OCI-LY1 (cell line): ENCODE measurements at regions not wholly inside any gene's neighbourhood (a gene's known extent, or its start where the extent isn't known, plus 50 kb on each side); places are given as distances from the start of the nearest gene placed in this dataset.

Experiments used
- EZH2 ChIP-seq: fragments of 200-600 bp; sonication (generic), shearing (Covaris generic); IDR thresholded peaks from 2 replicates; pipeline ENCODE4 v1.8.0; 2017; ENCODE audit warnings: borderline replicate concordance, mixed run types, mild to moderate bottlenecking, antibody characterized with exemption, low read length, moderate library complexity, mixed read lengths
- TF ChIP-seq, protein P1 (sequence below): fragments of 200-600 bp; sonication (generic), shearing (Covaris generic); IDR thresholded peaks from 2 replicates; pipeline ENCODE4 v1.5.1; 2017; ENCODE audit warnings: mild to moderate bottlenecking, antibody characterized with exemption, low read length, moderate library complexity, mixed read lengths

DNA sequence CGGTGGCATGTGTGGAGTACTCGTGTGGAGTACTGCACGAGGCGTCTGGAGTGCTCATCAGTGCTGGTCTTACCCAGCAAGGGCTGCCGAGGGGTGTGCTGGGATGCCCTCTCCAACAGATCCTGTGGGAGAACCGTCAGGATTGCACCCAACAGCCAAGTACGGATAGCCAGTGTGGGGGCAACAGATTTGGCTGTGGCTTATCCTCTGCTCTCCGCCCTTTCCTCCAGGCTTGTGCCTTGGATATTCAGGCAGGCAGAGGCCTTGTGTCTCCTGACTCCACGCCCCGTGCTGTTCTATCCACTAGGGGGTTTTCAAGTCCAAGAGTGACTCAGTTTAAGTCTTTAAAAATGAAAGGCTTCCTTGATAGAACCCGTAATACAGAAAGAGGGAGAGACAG, 321.0 kb upstream of the HS6ST1 start:
- TF ChIP-seq, protein P1, sequence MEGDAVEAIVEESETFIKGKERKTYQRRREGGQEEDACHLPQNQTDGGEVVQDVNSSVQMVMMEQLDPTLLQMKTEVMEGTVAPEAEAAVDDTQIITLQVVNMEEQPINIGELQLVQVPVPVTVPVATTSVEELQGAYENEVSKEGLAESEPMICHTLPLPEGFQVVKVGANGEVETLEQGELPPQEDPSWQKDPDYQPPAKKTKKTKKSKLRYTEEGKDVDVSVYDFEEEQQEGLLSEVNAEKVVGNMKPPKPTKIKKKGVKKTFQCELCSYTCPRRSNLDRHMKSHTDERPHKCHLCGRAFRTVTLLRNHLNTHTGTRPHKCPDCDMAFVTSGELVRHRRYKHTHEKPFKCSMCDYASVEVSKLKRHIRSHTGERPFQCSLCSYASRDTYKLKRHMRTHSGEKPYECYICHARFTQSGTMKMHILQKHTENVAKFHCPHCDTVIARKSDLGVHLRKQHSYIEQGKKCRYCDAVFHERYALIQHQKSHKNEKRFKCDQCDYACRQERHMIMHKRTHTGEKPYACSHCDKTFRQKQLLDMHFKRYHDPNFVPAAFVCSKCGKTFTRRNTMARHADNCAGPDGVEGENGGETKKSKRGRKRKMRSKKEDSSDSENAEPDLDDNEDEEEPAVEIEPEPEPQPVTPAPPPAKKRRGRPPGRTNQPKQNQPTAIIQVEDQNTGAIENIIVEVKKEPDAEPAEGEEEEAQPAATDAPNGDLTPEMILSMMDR = no peak
- no peak for TF ChIP-seq EZH2
